Keratinocyte (primary cell): ENCODE measurements at regions not wholly inside any gene's neighbourhood (a gene's known extent, or its start where the extent isn't known, plus 50 kb on each side); places are given as distances from the start of the nearest gene placed in this dataset.

Experiments used
- DNase-seq: peaks from one replicate; pipeline ENCODE4 v3.0.0-alpha.2; 2011; ENCODE audit warnings: low read depth, missing footprints, low spot score
- FAIRE-seq: peaks from 2 replicates; lab custom pipeline; 2011; peaks lifted over from hg19 to GRCh38; lab: Jason Lieb, UNC
- H2AFZ ChIP-seq: 2 replicates; pipeline ENCODE4 v1.6.0; 2012; ENCODE audit warnings: low read length, control low read depth, inconsistent platforms; ENCODE audit not compliant: control insufficient read depth
- H3K27ac ChIP-seq: 2 replicates; pipeline ENCODE4 v1.5.1; 2011; ENCODE audit warnings: low read length; ENCODE audit not compliant: control insufficient read depth, insufficient read depth
- H3K27me3 ChIP-seq: 3 replicates; pipeline ENCODE4 v1.6.0; 2011; ENCODE audit warnings: low read length; ENCODE audit not compliant: control insufficient read depth, insufficient read depth; ENCODE audit errors: extremely low read depth
- H3K36me3 ChIP-seq, 2 experiments: 2 replicates in 1 of 2; 3 replicates in 1 of 2; pipeline ENCODE4 v1.5.1; 2011; ENCODE audit warnings: low read length in 2 of 2, mild to moderate bottlenecking in 1 of 2; ENCODE audit not compliant: control insufficient read depth in 2 of 2, insufficient read depth in 2 of 2; ENCODE audit errors: extremely low read depth in 1 of 2
- H3K4me1 ChIP-seq: 3 replicates; pipeline ENCODE4 v1.5.1; 2011; ENCODE audit warnings: low read length; ENCODE audit not compliant: control insufficient read depth, insufficient read depth; ENCODE audit errors: extremely low read depth
- H3K4me2 ChIP-seq: 3 replicates; pipeline ENCODE4 v1.6.0; 2011; ENCODE audit warnings: low read depth, low read length; ENCODE audit not compliant: control insufficient read depth, insufficient read depth; ENCODE audit errors: extremely low read depth
- H3K4me3 ChIP-seq, 3 experiments: fragments of 200-600 bp in 1 of 3; sonication (generic) in 1 of 3; 2 replicates in 2 of 3; 3 replicates in 1 of 3; pipeline ENCODE4 v1.5.1; 2011 to 2016; ENCODE audit warnings: low read length in 3 of 3, mild to moderate bottlenecking in 3 of 3, control low read depth in 2 of 3, inconsistent platforms in 1 of 3, low read depth in 1 of 3, mixed read lengths in 1 of 3, mixed run types in 1 of 3, moderate library complexity in 1 of 3; ENCODE audit not compliant: control insufficient read depth in 2 of 3, insufficient read depth in 2 of 3; ENCODE audit errors: extremely low read depth in 1 of 3
- H3K79me2 ChIP-seq: 2 replicates; pipeline ENCODE4 v1.6.0; 2012; ENCODE audit warnings: low read length; ENCODE audit not compliant: control insufficient read depth, insufficient read depth
- H3K9ac ChIP-seq: 3 replicates; pipeline ENCODE4 v1.6.0; 2011; ENCODE audit warnings: low read length; ENCODE audit not compliant: control insufficient read depth, insufficient read depth; ENCODE audit errors: extremely low read depth
- H3K9me1 ChIP-seq: 3 replicates; pipeline ENCODE4 v1.6.0; 2011; ENCODE audit warnings: low read length; ENCODE audit not compliant: control insufficient read depth, insufficient read depth; ENCODE audit errors: extremely low read depth
- H3K9me3 ChIP-seq: 2 replicates; pipeline ENCODE4 v1.5.1; 2012; ENCODE audit warnings: low read depth, low read length; ENCODE audit not compliant: control insufficient read depth
- H4K20me1 ChIP-seq: 3 replicates; pipeline ENCODE4 v1.6.0; 2011; ENCODE audit warnings: low read length; ENCODE audit not compliant: control insufficient read depth, insufficient read depth; ENCODE audit errors: extremely low read depth
- EZH2 ChIP-seq: IDR thresholded peaks from one replicate; pipeline ENCODE4 v1.6.1; 2012; ENCODE audit warnings: inconsistent platforms, mild to moderate bottlenecking, low read length, moderate library complexity
- dilution Hi-C: fragments of 300-500 bp; cut with MboI; formaldehyde crosslinking; loops from one replicate; pipeline ENCODE4 v1.7.0; 2020; ENCODE audit warnings: low sequenced_read_pairs; ENCODE audit not compliant: extremely low pct_ligation_motif_present
- TF ChIP-seq, protein P1 (sequence below), 3 experiments: IDR thresholded peaks in 1 of 3; conservative IDR thresholded peaks in 1 of 3; optimal IDR thresholded peaks in 1 of 3; 2 replicates in 2 of 3; 3 replicates in 1 of 3; pipeline versions ENCODE3 to v1.5.1; 2011; ENCODE audit warnings: low read length in 3 of 3, mild to moderate bottlenecking in 3 of 3, moderate library complexity in 2 of 3, control low read depth in 1 of 3, inconsistent platforms in 1 of 3; ENCODE audit not compliant: insufficient read depth in 2 of 3; ENCODE audit errors: extremely low read depth in 1 of 3

DNA sequence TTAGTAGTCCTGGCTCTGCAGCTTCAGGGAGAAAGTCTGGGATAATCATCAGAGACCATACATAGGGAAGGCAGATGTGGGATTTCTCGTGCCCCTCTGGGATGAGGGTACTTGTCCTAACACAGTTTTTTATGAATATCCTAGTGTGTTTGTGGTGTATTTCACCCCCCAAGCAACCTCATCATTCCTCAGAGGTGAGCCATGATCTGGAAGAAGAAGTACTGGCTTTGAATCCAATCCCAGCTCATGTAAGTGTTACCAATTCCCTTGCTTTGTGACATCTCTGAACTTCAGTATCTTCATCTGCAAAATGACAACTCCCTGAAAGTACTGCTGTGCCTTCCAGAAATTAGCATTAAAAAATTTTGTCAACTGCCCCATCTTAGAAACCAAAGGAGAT is 347.5 kb upstream of the ZMIZ1 start:
- Histone ChIP-seq H3K79me2 (no peaks in the 10 kb centered on the region), H3K4me3 (no peak overlapping the region), H3K36me3 (no peaks in the 10 kb centered on the region), H3K9ac (no peak overlapping the region), H3K27ac (no peak overlapping the region), H4K20me1 (no peaks in the 10 kb centered on the region), H3K9me1 (no peaks in the 10 kb centered on the region), H3K9me3 (no peaks in the 10 kb centered on the region), H3K27me3 (no peaks in the 10 kb centered on the region), H3K4me2 (no peak overlapping the region), H3K4me1 (no peaks in the 10 kb centered on the region), H2AFZ (no peak overlapping the region)
- dilution Hi-C loops: no loop called here
- TF ChIP-seq, protein P1, sequence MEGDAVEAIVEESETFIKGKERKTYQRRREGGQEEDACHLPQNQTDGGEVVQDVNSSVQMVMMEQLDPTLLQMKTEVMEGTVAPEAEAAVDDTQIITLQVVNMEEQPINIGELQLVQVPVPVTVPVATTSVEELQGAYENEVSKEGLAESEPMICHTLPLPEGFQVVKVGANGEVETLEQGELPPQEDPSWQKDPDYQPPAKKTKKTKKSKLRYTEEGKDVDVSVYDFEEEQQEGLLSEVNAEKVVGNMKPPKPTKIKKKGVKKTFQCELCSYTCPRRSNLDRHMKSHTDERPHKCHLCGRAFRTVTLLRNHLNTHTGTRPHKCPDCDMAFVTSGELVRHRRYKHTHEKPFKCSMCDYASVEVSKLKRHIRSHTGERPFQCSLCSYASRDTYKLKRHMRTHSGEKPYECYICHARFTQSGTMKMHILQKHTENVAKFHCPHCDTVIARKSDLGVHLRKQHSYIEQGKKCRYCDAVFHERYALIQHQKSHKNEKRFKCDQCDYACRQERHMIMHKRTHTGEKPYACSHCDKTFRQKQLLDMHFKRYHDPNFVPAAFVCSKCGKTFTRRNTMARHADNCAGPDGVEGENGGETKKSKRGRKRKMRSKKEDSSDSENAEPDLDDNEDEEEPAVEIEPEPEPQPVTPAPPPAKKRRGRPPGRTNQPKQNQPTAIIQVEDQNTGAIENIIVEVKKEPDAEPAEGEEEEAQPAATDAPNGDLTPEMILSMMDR (optimal IDR thresholded peaks at IDR 0.05 in 1 of 3, IDR thresholded peaks at IDR 0.05 in 1 of 3, conservative IDR thresholded peaks at IDR 0.05 in 1 of 3; ENCODE audit: extremely low read depth in 1 of 3, insufficient read depth in 2 of 3, low read length in 3 of 3): no peak
- TF ChIP-seq EZH2: no peak
- DNase-seq: no peak
- no peak for FAIRE-seq

DNA sequence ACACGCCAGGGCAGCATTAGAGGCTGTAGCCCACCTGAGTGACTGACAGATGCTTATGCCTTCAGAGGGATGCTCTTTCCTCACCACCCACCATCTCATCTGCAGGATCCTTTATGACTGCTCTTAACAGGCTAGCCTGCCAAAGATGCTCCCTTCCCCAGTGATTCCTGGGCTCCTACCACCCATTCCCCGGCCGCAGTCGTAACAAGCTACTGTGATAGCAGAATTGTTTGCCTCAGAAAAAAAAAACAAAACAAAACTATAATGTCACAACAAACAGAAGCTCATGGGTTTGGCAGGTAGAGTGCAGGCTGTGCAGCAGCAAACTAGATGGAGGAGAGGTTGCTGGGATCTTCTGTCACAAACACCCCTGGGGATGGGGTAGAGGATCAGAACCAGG is 343.9 kb upstream of the ZMIZ1 start:
- no peak for DNase-seq
- H3K4me2 ChIP-seq: no peak overlapping the region
- no peaks in the 10 kb centered on the region for H3K36me3 ChIP-seq
- no peaks in the 10 kb centered on the region for H3K4me1 ChIP-seq
- H3K79me2 ChIP-seq: no peaks in the 10 kb centered on the region
- no peak overlapping the region for H3K4me3 ChIP-seq
- no peaks in the 10 kb centered on the region for H4K20me1 ChIP-seq
- dilution Hi-C loops: no loop called here
- TF ChIP-seq, protein P1 (optimal IDR thresholded peaks at IDR 0.05 in 1 of 3, IDR thresholded peaks at IDR 0.05 in 1 of 3, conservative IDR thresholded peaks at IDR 0.05 in 1 of 3; ENCODE audit: extremely low read depth in 1 of 3, insufficient read depth in 2 of 3, low read length in 3 of 3): no peak
- TF ChIP-seq EZH2: no peak
- H3K9me1 ChIP-seq: no peaks in the 10 kb centered on the region
- no peak overlapping the region for H3K27ac ChIP-seq
- no peak for FAIRE-seq
- no peak overlapping the region for H2AFZ ChIP-seq
- no peaks in the 10 kb centered on the region for H3K27me3 ChIP-seq
- no peak overlapping the region for H3K9ac ChIP-seq
- no peaks in the 10 kb centered on the region for H3K9me3 ChIP-seq
